ENCODE measurements at regions not wholly inside any gene's neighbourhood (a gene's known extent, or its start where the extent isn't known, plus 50 kb on each side); places are given as distances from the start of the nearest gene placed in this dataset.

GRCh38 chr15:61339516-61339915 lies 110.4 kb upstream of the RORA start:
- no peak overlapping the region for H3K4ac ChIP-seq (ENCODE audit: low read depth, low read length)
- no peak overlapping the region for H4K5ac ChIP-seq (ENCODE audit: insufficient read length, low read depth, low read length)
- H3K27ac Mint-ChIP-seq, result no peak overlapping the region
- H3K36me3 Mint-ChIP-seq (ENCODE audit: insufficient read depth in 1 of 3, low read depth in 3 of 3), result no peaks in the 10 kb centered on the region
- H2AFZ ChIP-seq (ENCODE audit: low read length), result no peak overlapping the region
- H3K79me1 ChIP-seq (ENCODE audit: insufficient read depth, low read depth, low read length, poor library complexity, severe bottlenecking), result no peaks in the 10 kb centered on the region
- no peak overlapping the region for H4K8ac ChIP-seq (replicated peaks; ENCODE audit: insufficient read length, low read depth, low read length)
- no peak overlapping the region for H3K4me2 ChIP-seq (ENCODE audit: insufficient read depth, insufficient read length, low read length)
- H4K20me1 ChIP-seq (ENCODE audit: control insufficient read depth, insufficient read depth, insufficient read length), result no peaks in the 10 kb centered on the region
- H2BK12ac ChIP-seq (ENCODE audit: insufficient read length, low read depth, low read length), result no peak overlapping the region
- H2BK120ac ChIP-seq (ENCODE audit: low read depth, low read length, poor library complexity, severe bottlenecking), result no peak overlapping the region
- no peak overlapping the region for H3K4me3 Mint-ChIP-seq
- H2BK20ac ChIP-seq (ENCODE audit: low read depth, low read length, poor library complexity, severe bottlenecking), result no peak overlapping the region
- no peak overlapping the region for H3T11ph ChIP-seq (ENCODE audit: low read length)
- H2BK5ac ChIP-seq (ENCODE audit: insufficient read length, low read length), result no peak overlapping the region
- peaks cover 3 to 8% of the 10 kb centered on the region in 2 experiments; a peak in 1 of 5 replicates for H3K9me3 Mint-ChIP-seq
- no peak overlapping the region for H3K27ac ChIP-seq (ENCODE audit: insufficient read length, low read depth, low read length)
- no peak overlapping the region for H3K18ac ChIP-seq (ENCODE audit: insufficient read length, low read depth, low read length)
- TF ChIP-seq CTCF (conservative IDR thresholded peaks at IDR 0.05), result no peak
- no peak overlapping the region for H2BK15ac ChIP-seq (ENCODE audit: low read depth, low read length)
- no peaks in the 10 kb centered on the region for H3K23me2 ChIP-seq (ENCODE audit: insufficient read length, low read depth, low read length, poor library complexity, severe bottlenecking)
- H2AK5ac ChIP-seq (ENCODE audit: insufficient read length, low read length), result no peak overlapping the region
- H3K56ac ChIP-seq (ENCODE audit: insufficient read length, low read depth, low read length), result no peak overlapping the region
- H3K79me2 ChIP-seq (ENCODE audit: insufficient read depth, low read length), result no peaks in the 10 kb centered on the region
- peaks cover 7% of the 10 kb centered on the region for H3K27me3 Mint-ChIP-seq (ENCODE audit: low read depth)
- no peaks in the 10 kb centered on the region for H3K27me3 ChIP-seq (ENCODE audit: insufficient read depth, low read length)
- no peak overlapping the region for H3K23ac ChIP-seq (ENCODE audit: insufficient read length, low read depth, low read length)
- H3K14ac ChIP-seq (ENCODE audit: insufficient read depth, low read length), result no peak overlapping the region
- no peak overlapping the region for H3K9ac ChIP-seq (ENCODE audit: extremely low read depth, insufficient read length, low read length)
- H3K4me1 ChIP-seq (ENCODE audit: insufficient read depth, low read length), result no peaks in the 10 kb centered on the region
- no peak overlapping the region for H4K91ac ChIP-seq (ENCODE audit: insufficient read length, low read depth, low read length)
- no peak for DNase-seq
- no peaks in the 10 kb centered on the region for H3K9me3 ChIP-seq (ENCODE audit: control insufficient read depth, low read depth, low read length)
- H3K4me1 Mint-ChIP-seq, result no peaks in the 10 kb centered on the region
